ENCODE measurements at regions not wholly inside any gene's neighbourhood (a gene's known extent, or its start where the extent isn't known, plus 50 kb on each side); places are given as distances from the start of the nearest gene placed in this dataset.

DNA sequence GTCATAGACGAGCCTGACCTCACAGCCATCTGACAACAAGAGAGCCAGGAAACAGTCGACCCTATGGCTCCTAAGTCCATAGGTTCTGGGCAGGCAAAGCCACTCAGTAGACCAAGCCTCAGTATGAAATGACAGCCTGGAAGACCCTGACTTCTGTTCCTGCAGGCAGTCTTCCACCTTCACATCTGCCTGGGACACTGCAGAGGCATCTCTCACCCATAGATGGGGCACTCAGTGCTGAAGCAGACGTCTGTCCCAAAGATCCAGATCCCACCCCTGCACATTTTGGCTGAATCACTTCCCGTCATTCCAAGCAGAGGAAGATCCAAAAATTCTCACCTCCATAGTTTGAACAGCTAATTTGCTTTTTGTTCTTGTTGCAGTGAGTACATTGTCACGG, 139.3 kb upstream of the ZNF507 start:
- DNase-seq (no peak), ATAC-seq (ENCODE audit: low read depth) (no peak)
- no peak overlapping the region for H3K56ac ChIP-seq (ENCODE audit: extremely low read depth, insufficient read depth, low read length)
- no peak overlapping the region for H3K9ac ChIP-seq (ENCODE audit: low read depth, low read length)
- no peak overlapping the region for H3K23ac ChIP-seq (ENCODE audit: low read depth, low read length)
- in situ Hi-C loops (cut with MboI; ENCODE audit: low sequenced_read_pairs) (no loop called here), intact Hi-C loops (cut with micrococcal nuclease) (no loop called here), dilution Hi-C loops (cut with HindIII; ENCODE audit: low sequenced_read_pairs, unreplicated experiment) (no loop called here)
- no peaks in the 10 kb centered on the region for H3K4me1 ChIP-seq (ENCODE audit: control insufficient read depth, insufficient read depth, low read length)
- H3K14ac ChIP-seq (replicated peaks; ENCODE audit: low read depth, low read length), result no peak overlapping the region
- no peaks in the 10 kb centered on the region for H3K79me1 ChIP-seq (ENCODE audit: low read depth in 1 of 2, low read length in 2 of 2)
- no peaks in the 10 kb centered on the region for H3K9me3 ChIP-seq (ENCODE audit: control insufficient read depth, insufficient read depth, low read length)
- H4K5ac ChIP-seq (ENCODE audit: low read depth, low read length), result no peak overlapping the region
- CTCF ChIA-PET, result no interaction called here
- no peak overlapping the region for H2AFZ ChIP-seq (replicated peaks; ENCODE audit: low read length, poor library complexity)
- H4K20me1 ChIP-seq (ENCODE audit: insufficient read depth, low read length), result no peaks in the 10 kb centered on the region
- no peak for TF ChIP-seq FOS (IDR thresholded peaks at IDR 0.05; ENCODE audit: low read depth, low read length)
- TF ChIP-seq POLR2A (IDR thresholded peaks at IDR 0.05; ENCODE audit: low read depth, low read length), result no peak
- TF ChIP-seq MAZ (IDR thresholded peaks at IDR 0.05; ENCODE audit: borderline replicate concordance, low read depth, low read length), result no peak
- TF ChIP-seq, protein P1, sequence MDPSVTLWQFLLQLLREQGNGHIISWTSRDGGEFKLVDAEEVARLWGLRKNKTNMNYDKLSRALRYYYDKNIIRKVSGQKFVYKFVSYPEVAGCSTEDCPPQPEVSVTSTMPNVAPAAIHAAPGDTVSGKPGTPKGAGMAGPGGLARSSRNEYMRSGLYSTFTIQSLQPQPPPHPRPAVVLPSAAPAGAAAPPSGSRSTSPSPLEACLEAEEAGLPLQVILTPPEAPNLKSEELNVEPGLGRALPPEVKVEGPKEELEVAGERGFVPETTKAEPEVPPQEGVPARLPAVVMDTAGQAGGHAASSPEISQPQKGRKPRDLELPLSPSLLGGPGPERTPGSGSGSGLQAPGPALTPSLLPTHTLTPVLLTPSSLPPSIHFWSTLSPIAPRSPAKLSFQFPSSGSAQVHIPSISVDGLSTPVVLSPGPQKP (IDR thresholded peaks at IDR 0.05; ENCODE audit: borderline replicate concordance, low read depth, low read length), result no peak
- no peak for TF ChIP-seq CHD1 (IDR thresholded peaks at IDR 0.05; ENCODE audit: low read depth, low read length)
- TF ChIP-seq CEBPB (IDR thresholded peaks at IDR 0.05; ENCODE audit: low read depth, low read length), result no peak
- no peak for TF ChIP-seq SMC3 (IDR thresholded peaks at IDR 0.05; ENCODE audit: low read depth, low read length)
- H3K27ac ChIP-seq (ENCODE audit: insufficient read depth, low read length), result no peak overlapping the region
- no peaks in the 10 kb centered on the region for H3K36me3 ChIP-seq (ENCODE audit: control insufficient read depth, insufficient read depth, low read length)
- H2BK120ac ChIP-seq (ENCODE audit: low read depth, low read length), result no peak overlapping the region
- no peak overlapping the region for H2AK9ac ChIP-seq (replicated peaks; ENCODE audit: low read depth, low read length, poor library complexity)
- H2BK20ac ChIP-seq (ENCODE audit: low read depth, low read length), result no peak overlapping the region
- H3K18ac ChIP-seq (ENCODE audit: low read depth, low read length), result no peak overlapping the region
- H4K91ac ChIP-seq (ENCODE audit: insufficient read depth, low read depth, low read length), result no peak overlapping the region
- H3K4me2 ChIP-seq (ENCODE audit: low read depth, low read length), result no peak overlapping the region
- no peak overlapping the region for H2BK15ac ChIP-seq (ENCODE audit: low read depth, low read length)
- H4K8ac ChIP-seq (ENCODE audit: low read depth in 2 of 2, low read length in 2 of 2), result no peak overlapping the region
- H2AK5ac ChIP-seq (ENCODE audit: low read depth, low read length), result no peak overlapping the region
- no CpG with 5 or more reads among the region's 5 CpGs for WGBS, 2 experiments (ENCODE audit: extremely low coverage in 2 of 2, insufficient read length in 1 of 2)
- H3K4me3 ChIP-seq (ENCODE audit: insufficient read depth, low read depth, low read length), result no peak overlapping the region
- H3K4ac ChIP-seq (ENCODE audit: low read depth, low read length), result no peak overlapping the region
- POLR2A ChIA-PET (ENCODE audit: unreplicated experiment), result no interaction called here
- no peaks in the 10 kb centered on the region for H3K27me3 ChIP-seq (ENCODE audit: control insufficient read depth, insufficient read depth, low read length)
- no peak overlapping the region for H2BK5ac ChIP-seq (ENCODE audit: low read depth, low read length, poor library complexity, severe bottlenecking)
- no peaks in the 10 kb centered on the region for H3K9me1 ChIP-seq (ENCODE audit: insufficient read depth, low read length)
- no TSS peak for BruUV-seq (replicated peaks)

All from IMR-90 (cell line).